Neural crest cell (in vitro differentiated cells): ENCODE measurements at regions not wholly inside any gene's neighbourhood (a gene's known extent, or its start where the extent isn't known, plus 50 kb on each side); places are given as distances from the start of the nearest gene placed in this dataset.

Source experiments
- DNase-seq: peaks from one replicate; pipeline ENCODE4 v3.0.0; 2021; ENCODE audit warnings: low read depth, mixed read lengths, low spot score
- H3K27ac Mint-ChIP-seq: one replicate; pipeline ENCODE4 v1.8.0; 2021; ENCODE audit warnings: mild to moderate bottlenecking, mixed read lengths; ENCODE audit not compliant: unreplicated experiment
- H3K27me3 Mint-ChIP-seq: 2 replicates; pipeline ENCODE4 v1.8.0; 2021; ENCODE audit warnings: low read depth, mild to moderate bottlenecking, mixed read lengths
- H3K36me3 Mint-ChIP-seq: 2 replicates; pipeline ENCODE4 v1.8.0; 2021; ENCODE audit warnings: low read depth, mild to moderate bottlenecking, mixed read lengths
- H3K4me1 Mint-ChIP-seq: 2 replicates; pipeline ENCODE4 v1.8.0; 2021; ENCODE audit warnings: mixed read lengths
- H3K4me3 Mint-ChIP-seq: one replicate; pipeline ENCODE4 v1.8.0; 2021; ENCODE audit warnings: mild to moderate bottlenecking, mixed read lengths
- H3K9me3 Mint-ChIP-seq: 2 replicates; pipeline ENCODE4 v1.8.0; 2021; ENCODE audit warnings: mixed read lengths
- CTCF ChIP-seq: fragments of 200-600 bp; sonication (generic); conservative IDR thresholded peaks from 2 replicates; pipeline ENCODE4 v1.5.0; 2021; ENCODE audit warnings: antibody characterized with exemption, mild to moderate bottlenecking

GRCh38 chr13:83498045-83498444 lies 384.2 kb downstream of the SLITRK1 start:
- Mint-ChIP-seq H3K4me3 (no peak overlapping the region), H3K9me3 (peaks cover 4% of the 10 kb centered on the region), H3K4me1 (no peaks in the 10 kb centered on the region), H3K36me3 (no peaks in the 10 kb centered on the region), H3K27ac (no peak overlapping the region), H3K27me3 (no peaks in the 10 kb centered on the region)
- TF ChIP-seq CTCF = no peak
- DNase-seq = no peak

GRCh38 chr13:83496501-83496900 lies 385.8 kb downstream of the SLITRK1 start:
- Mint-ChIP-seq H3K36me3 (no peaks in the 10 kb centered on the region), H3K4me3 (no peak overlapping the region), H3K9me3 (peaks cover 4% of the 10 kb centered on the region), H3K27me3 (no peaks in the 10 kb centered on the region), H3K4me1 (no peaks in the 10 kb centered on the region), H3K27ac (no peak overlapping the region)
- TF ChIP-seq CTCF = no peak
- DNase-seq = no peak

- Mint-ChIP-seq H3K4me1 (no peaks in the 10 kb centered on the region), H3K4me3 (no peak overlapping the region), H3K27ac (no peak overlapping the region), H3K27me3 (no peaks in the 10 kb centered on the region), H3K36me3 (no peaks in the 10 kb centered on the region), H3K9me3 (peaks cover 3% of the 10 kb centered on the region)
- no peak for DNase-seq
- no peak for TF ChIP-seq CTCF
Observed at GRCh38 chr13:83485101-83485500, 397.2 kb downstream of the SLITRK1 start.

- Mint-ChIP-seq H3K9me3 (peaks cover 11% of the 10 kb centered on the region), H3K36me3 (no peaks in the 10 kb centered on the region), H3K27me3 (no peaks in the 10 kb centered on the region), H3K4me1 (no peaks in the 10 kb centered on the region), H3K27ac (no peak overlapping the region), H3K4me3 (no peak overlapping the region)
- no peak for TF ChIP-seq CTCF
- DNase-seq = no peak
Observed at GRCh38 chr13:83471011-83471410, 411.3 kb downstream of the SLITRK1 start.

GRCh38 chr13:83470133-83470797 lies 412.0 kb downstream of the SLITRK1 start:
- peaks cover 10% of the 10 kb centered on the region for H3K9me3 Mint-ChIP-seq
- no peaks in the 10 kb centered on the region for H3K27me3 Mint-ChIP-seq
- H3K36me3 Mint-ChIP-seq = no peaks in the 10 kb centered on the region
- H3K4me1 Mint-ChIP-seq = no peaks in the 10 kb centered on the region
- H3K27ac Mint-ChIP-seq = no peak overlapping the region
- DNase-seq = no peak
- TF ChIP-seq CTCF = no peak
- H3K4me3 Mint-ChIP-seq = no peak overlapping the region
